ENCODE measurements at regions not wholly inside any gene's neighbourhood (a gene's known extent, or its start where the extent isn't known, plus 50 kb on each side); places are given as distances from the start of the nearest gene placed in this dataset.

DNA sequence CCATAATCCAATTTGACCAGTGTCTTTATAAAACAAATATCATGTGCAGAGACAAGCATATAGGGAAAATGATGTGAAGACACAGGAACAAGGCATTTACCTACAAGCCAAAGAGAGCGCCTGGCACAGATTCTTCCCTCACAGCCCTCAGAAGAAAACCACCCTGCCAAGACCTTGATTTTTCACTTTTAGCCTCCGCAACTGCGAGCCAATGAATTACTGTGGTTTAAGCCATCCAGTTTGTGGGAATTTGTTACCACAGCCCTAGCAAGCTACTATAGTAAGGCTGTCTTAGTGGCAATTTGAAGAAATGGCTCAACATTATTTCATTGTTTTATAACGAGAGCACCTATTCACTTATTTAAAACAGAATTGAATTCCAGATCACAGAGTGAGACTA, 85.7 kb upstream of the CCDC190 start:
- DNase-seq = no peak
- H3K4me3 ChIP-seq (ENCODE audit: low read length) = no peak overlapping the region
- no CpG with 5 or more reads among the region's 4 CpGs for WGBS (ENCODE audit: extremely low coverage, insufficient coverage, low lambda C conversion rate)

GRCh38 chr1:162944974-162945674, 84.1 kb upstream of the CCDC190 start:
- no CpG with 5 or more reads among the region's 5 CpGs for WGBS (ENCODE audit: extremely low coverage, insufficient coverage, low lambda C conversion rate)
- no peak overlapping the region for H3K23ac ChIP-seq (ENCODE audit: low read length)

More for the DNA sequence above, 85.7 kb upstream of the CCDC190 start:
- Histone ChIP-seq H2AK5ac (ENCODE audit: low read length) (no peak overlapping the region), H3K23ac (ENCODE audit: low read length) (no peak overlapping the region), H3K4ac (ENCODE audit: low read depth, low read length) (no peak overlapping the region), H3K4me2 (ENCODE audit: low read length) (no peak overlapping the region), H3K4me1 (ENCODE audit: control insufficient read depth, low read depth, low read length) (no peaks in the 10 kb centered on the region), H4K8ac (ENCODE audit: low read depth, low read length) (no peak overlapping the region), H3K27me3 (ENCODE audit: insufficient read depth, low read length, poor library complexity) (no peaks in the 10 kb centered on the region), H2BK120ac (ENCODE audit: low read depth, low read length) (no peak overlapping the region), H3K9ac (ENCODE audit: low read length) (no peak overlapping the region), H3K18ac (ENCODE audit: low read length) (no peak overlapping the region), H2BK15ac (replicated peaks; ENCODE audit: low read depth) (no peak overlapping the region), H3K27ac (ENCODE audit: low read depth, low read length) (no peak overlapping the region), H3K36me3 (ENCODE audit: control insufficient read depth, insufficient read depth, low read length) (no peaks in the 10 kb centered on the region), H3K56ac (ENCODE audit: low read length) (no peak overlapping the region), H3K79me2 (ENCODE audit: control insufficient read depth, insufficient read depth, low read length) (no peaks in the 10 kb centered on the region), H4K5ac (ENCODE audit: low read length) (no peak overlapping the region), H3K79me1 (ENCODE audit: low read length) (no peaks in the 10 kb centered on the region), H2BK5ac (ENCODE audit: low read length) (no peak overlapping the region)

GRCh38 chr1:162943622-162944021, 82.6 kb upstream of the CCDC190 start:
- H3K79me1 ChIP-seq (ENCODE audit: low read length) = no peaks in the 10 kb centered on the region
- H2BK15ac ChIP-seq (replicated peaks; ENCODE audit: low read depth) = no peak overlapping the region
- H3K4me1 ChIP-seq (ENCODE audit: control insufficient read depth, low read depth, low read length) = no peaks in the 10 kb centered on the region
- no peak overlapping the region for H3K27ac ChIP-seq (ENCODE audit: low read depth, low read length)
- no peak overlapping the region for H3K4ac ChIP-seq (ENCODE audit: low read depth, low read length)
- no peak overlapping the region for H2BK120ac ChIP-seq (ENCODE audit: low read depth, low read length)
- no peak for DNase-seq
- no peak overlapping the region for H3K56ac ChIP-seq (ENCODE audit: low read length)
- no peak overlapping the region for H4K5ac ChIP-seq (ENCODE audit: low read length)
- no peak overlapping the region for H4K8ac ChIP-seq (ENCODE audit: low read depth, low read length)
- H3K23ac ChIP-seq (ENCODE audit: low read length) = no peak overlapping the region
- no peak overlapping the region for H3K4me3 ChIP-seq (ENCODE audit: low read length)
- no peak overlapping the region for H2AK5ac ChIP-seq (ENCODE audit: low read length)
- no peak overlapping the region for H3K18ac ChIP-seq (ENCODE audit: low read length)
- no peaks in the 10 kb centered on the region for H3K36me3 ChIP-seq (ENCODE audit: control insufficient read depth, insufficient read depth, low read length)
- no peak overlapping the region for H3K4me2 ChIP-seq (ENCODE audit: low read length)
- no peaks in the 10 kb centered on the region for H3K27me3 ChIP-seq (ENCODE audit: insufficient read depth, low read length, poor library complexity)
- H3K9ac ChIP-seq (ENCODE audit: low read length) = no peak overlapping the region
- H3K79me2 ChIP-seq (ENCODE audit: control insufficient read depth, insufficient read depth, low read length) = no peaks in the 10 kb centered on the region
- H2BK5ac ChIP-seq (ENCODE audit: low read length) = no peak overlapping the region

More at GRCh38 chr1:162944974-162945674, 84.1 kb upstream of the CCDC190 start:
- no peaks in the 10 kb centered on the region for H3K4me1 ChIP-seq (ENCODE audit: control insufficient read depth, low read depth, low read length)
- H3K56ac ChIP-seq (ENCODE audit: low read length) = no peak overlapping the region
- H2AK5ac ChIP-seq (ENCODE audit: low read length) = no peak overlapping the region
- H2BK5ac ChIP-seq (ENCODE audit: low read length) = no peak overlapping the region
- no peak overlapping the region for H3K4me3 ChIP-seq (ENCODE audit: low read length)
- no peak overlapping the region for H3K27ac ChIP-seq (ENCODE audit: low read depth, low read length)
- H3K27me3 ChIP-seq (ENCODE audit: insufficient read depth, low read length, poor library complexity) = no peaks in the 10 kb centered on the region
- H3K18ac ChIP-seq (ENCODE audit: low read length) = no peak overlapping the region
- no peak overlapping the region for H3K9ac ChIP-seq (ENCODE audit: low read length)
- H2BK15ac ChIP-seq (replicated peaks; ENCODE audit: low read depth) = no peak overlapping the region
- no peak overlapping the region for H4K8ac ChIP-seq (ENCODE audit: low read depth, low read length)
- H3K79me2 ChIP-seq (ENCODE audit: control insufficient read depth, insufficient read depth, low read length) = no peaks in the 10 kb centered on the region
- no peak overlapping the region for H3K4ac ChIP-seq (ENCODE audit: low read depth, low read length)
- H4K5ac ChIP-seq (ENCODE audit: low read length) = no peak overlapping the region
- H2BK120ac ChIP-seq (ENCODE audit: low read depth, low read length) = no peak overlapping the region
- no peaks in the 10 kb centered on the region for H3K79me1 ChIP-seq (ENCODE audit: low read length)
- H3K36me3 ChIP-seq (ENCODE audit: control insufficient read depth, insufficient read depth, low read length) = no peaks in the 10 kb centered on the region
- no peak for DNase-seq
- H3K4me2 ChIP-seq (ENCODE audit: low read length) = no peak overlapping the region

DNA sequence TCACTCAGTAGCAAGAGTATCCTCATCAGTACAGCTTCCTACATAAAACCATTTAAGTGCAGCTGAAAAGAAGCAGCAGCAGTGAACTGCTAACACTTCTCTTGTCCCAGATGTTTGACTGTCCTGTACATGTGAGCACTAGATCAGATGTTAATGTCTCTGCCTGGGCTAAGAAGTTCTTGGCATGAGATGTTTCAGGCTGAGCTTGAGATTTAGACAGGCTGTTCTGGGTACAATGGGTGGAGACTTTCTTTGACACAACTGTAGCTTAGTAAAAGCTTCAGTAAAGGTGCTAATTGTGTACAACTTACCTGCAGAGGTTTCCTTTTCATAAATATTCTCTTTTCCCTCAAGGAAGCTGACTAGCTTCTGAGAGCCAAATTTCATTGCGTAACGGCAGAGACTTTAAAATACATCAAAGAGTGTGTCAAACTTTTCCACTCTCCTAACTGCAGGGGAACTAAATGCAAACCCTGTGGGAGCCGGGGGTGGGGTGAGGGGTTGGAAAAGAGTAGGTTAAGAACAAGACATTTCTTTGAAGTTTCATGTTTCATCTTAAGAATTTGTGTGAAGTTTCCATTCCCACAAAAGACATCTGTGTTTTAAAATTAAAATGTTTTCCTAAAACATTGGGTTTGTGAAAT, 82.1 kb upstream of the CCDC190 start:
- no peak overlapping the region for H3K4ac ChIP-seq (ENCODE audit: low read depth, low read length)
- H3K36me3 ChIP-seq (ENCODE audit: control insufficient read depth, insufficient read depth, low read length) = no peaks in the 10 kb centered on the region
- no peaks in the 10 kb centered on the region for H3K79me1 ChIP-seq (ENCODE audit: low read length)
- no peak for DNase-seq
- H3K27ac ChIP-seq (ENCODE audit: low read depth, low read length) = no peak overlapping the region
- no peak overlapping the region for H4K5ac ChIP-seq (ENCODE audit: low read length)
- no peak overlapping the region for H3K9ac ChIP-seq (ENCODE audit: low read length)
- H3K4me3 ChIP-seq (ENCODE audit: low read length) = no peak overlapping the region
- H2BK15ac ChIP-seq (replicated peaks; ENCODE audit: low read depth) = no peak overlapping the region
- no peaks in the 10 kb centered on the region for H3K79me2 ChIP-seq (ENCODE audit: control insufficient read depth, insufficient read depth, low read length)
- WGBS (ENCODE audit: extremely low coverage, insufficient coverage, low lambda C conversion rate) = no CpG with 5 or more reads among the region's 3 CpGs
- no peak overlapping the region for H2AK5ac ChIP-seq (ENCODE audit: low read length)
- H2BK120ac ChIP-seq (ENCODE audit: low read depth, low read length) = no peak overlapping the region
- H3K23ac ChIP-seq (ENCODE audit: low read length) = no peak overlapping the region
- H3K27me3 ChIP-seq (ENCODE audit: insufficient read depth, low read length, poor library complexity) = no peaks in the 10 kb centered on the region
- H2BK5ac ChIP-seq (ENCODE audit: low read length) = no peak overlapping the region
- no peaks in the 10 kb centered on the region for H3K4me1 ChIP-seq (ENCODE audit: control insufficient read depth, low read depth, low read length)
- H3K18ac ChIP-seq (ENCODE audit: low read length) = no peak overlapping the region
- H3K56ac ChIP-seq (ENCODE audit: low read length) = no peak overlapping the region
- H4K8ac ChIP-seq (ENCODE audit: low read depth, low read length) = no peak overlapping the region
- H3K4me2 ChIP-seq (ENCODE audit: low read length) = no peak overlapping the region

GRCh38 chr1:162941024-162941423, 80.0 kb upstream of the CCDC190 start:
- H3K23ac ChIP-seq (ENCODE audit: low read length) = no peak overlapping the region
- no CpG with 5 or more reads among the region's 3 CpGs for WGBS (ENCODE audit: extremely low coverage, insufficient coverage, low lambda C conversion rate)
- H3K4ac ChIP-seq (ENCODE audit: low read depth, low read length) = no peak overlapping the region
- no peak overlapping the region for H3K4me3 ChIP-seq (ENCODE audit: low read length)
- peaks cover 3% of the 10 kb centered on the region for H3K4me1 ChIP-seq (ENCODE audit: control insufficient read depth, low read depth, low read length)
- H3K4me2 ChIP-seq (ENCODE audit: low read length) = no peak overlapping the region
- H3K9ac ChIP-seq (ENCODE audit: low read length) = no peak overlapping the region
- H4K5ac ChIP-seq (ENCODE audit: low read length) = no peak overlapping the region
- H3K79me1 ChIP-seq (ENCODE audit: low read length) = no peaks in the 10 kb centered on the region
- no peak overlapping the region for H2BK15ac ChIP-seq (replicated peaks; ENCODE audit: low read depth)
- H3K27me3 ChIP-seq (ENCODE audit: insufficient read depth, low read length, poor library complexity) = no peaks in the 10 kb centered on the region
- H3K27ac ChIP-seq (ENCODE audit: low read depth, low read length) = no peak overlapping the region
- no peak overlapping the region for H2BK5ac ChIP-seq (ENCODE audit: low read length)
- H2BK120ac ChIP-seq (ENCODE audit: low read depth, low read length) = no peak overlapping the region
- no peak for DNase-seq
- H2AK5ac ChIP-seq (ENCODE audit: low read length) = no peak overlapping the region
- no peaks in the 10 kb centered on the region for H3K36me3 ChIP-seq (ENCODE audit: control insufficient read depth, insufficient read depth, low read length)
- no peaks in the 10 kb centered on the region for H3K79me2 ChIP-seq (ENCODE audit: control insufficient read depth, insufficient read depth, low read length)
- no peak overlapping the region for H3K56ac ChIP-seq (ENCODE audit: low read length)
- no peak overlapping the region for H3K18ac ChIP-seq (ENCODE audit: low read length)
- H4K8ac ChIP-seq (ENCODE audit: low read depth, low read length) = no peak overlapping the region

GRCh38 chr1:162939035-162939434, 78.1 kb upstream of the CCDC190 start:
- no peak overlapping the region for H2BK15ac ChIP-seq (replicated peaks; ENCODE audit: low read depth)
- no peak overlapping the region for H3K18ac ChIP-seq (ENCODE audit: low read length)
- no peak overlapping the region for H3K27ac ChIP-seq (ENCODE audit: low read depth, low read length)
- H3K79me2 ChIP-seq (ENCODE audit: control insufficient read depth, insufficient read depth, low read length) = no peaks in the 10 kb centered on the region
- H2BK5ac ChIP-seq (ENCODE audit: low read length) = no peak overlapping the region
- H3K4me1 ChIP-seq (ENCODE audit: control insufficient read depth, low read depth, low read length) = peaks cover 3% of the 10 kb centered on the region
- H2BK120ac ChIP-seq (ENCODE audit: low read depth, low read length) = no peak overlapping the region
- H3K79me1 ChIP-seq (ENCODE audit: low read length) = no peaks in the 10 kb centered on the region
- no peaks in the 10 kb centered on the region for H3K27me3 ChIP-seq (ENCODE audit: insufficient read depth, low read length, poor library complexity)
- H3K4me3 ChIP-seq (ENCODE audit: low read length) = no peak overlapping the region
- no peak overlapping the region for H4K5ac ChIP-seq (ENCODE audit: low read length)
- no peak overlapping the region for H3K4me2 ChIP-seq (ENCODE audit: low read length)
- no CpG with 5 or more reads among the region's 5 CpGs for WGBS (ENCODE audit: extremely low coverage, insufficient coverage, low lambda C conversion rate)
- H3K56ac ChIP-seq (ENCODE audit: low read length) = no peak overlapping the region
- no peak for DNase-seq
- no peak overlapping the region for H3K23ac ChIP-seq (ENCODE audit: low read length)
- H3K9ac ChIP-seq (ENCODE audit: low read length) = no peak overlapping the region
- peak overlapping the region; percentile 65 for H4K8ac ChIP-seq (ENCODE audit: low read depth, low read length)
- H3K4ac ChIP-seq (ENCODE audit: low read depth, low read length) = peak overlapping the region; percentile 55
- H3K36me3 ChIP-seq (ENCODE audit: control insufficient read depth, insufficient read depth, low read length) = no peaks in the 10 kb centered on the region
- H2AK5ac ChIP-seq (ENCODE audit: low read length) = no peak overlapping the region

Measured in mesendoderm (in vitro differentiated cells).